ENCODE measurements at regions not wholly inside any gene's neighbourhood (a gene's known extent, or its start where the extent isn't known, plus 50 kb on each side); places are given as distances from the start of the nearest gene placed in this dataset.

- DNase-seq (no peak), ATAC-seq (no peak)
- POLR2A ChIA-PET: no interaction called here
- Mint-ChIP-seq H3K4me3 (no peak overlapping the region), H3K9me3 (peaks cover 0 to 13% (median 4%) of the 10 kb centered on the region in 9 donors), H3K27ac (no peak overlapping the region), H3K27me3 (peaks cover 0 to 10% (median 3%) of the 10 kb centered on the region in 5 donors), H3K4me1 (no peaks in the 10 kb centered on the region), H3K36me3 (peaks cover 0 to 4% (median 0%) of the 10 kb centered on the region in 3 donors)
Observed at GRCh38 chr9:108681851-108682590, 173.8 kb downstream of the ACTL7B start.

- H3K27me3 Mint-ChIP-seq: peaks cover 0 to 10% (median 3%) of the 10 kb centered on the region in 5 donors
- H3K4me3 Mint-ChIP-seq: no peak overlapping the region
- POLR2A ChIA-PET: no interaction called here
Observed at GRCh38 chr9:108680946-108681345, 174.8 kb downstream of the ACTL7B start.

GRCh38 chr9:108677776-108678175 is 178.0 kb downstream of the ACTL7B start:
- ATAC-seq: no peak
- POLR2A ChIA-PET: interaction anchor here (0.7 kb wide), 1 partner anchor 42 kb away, joined by 3 read pairs; no protein-coding TSS in a partner anchor
- Mint-ChIP-seq H3K27me3 (peaks cover 0 to 4% (median 3%) of the 10 kb centered on the region in 5 donors), H3K9me3 (peaks cover 0 to 6% (median 0%) of the 10 kb centered on the region in 9 donors), H3K4me1 (no peaks in the 10 kb centered on the region), H3K36me3 (no peaks in the 10 kb centered on the region), H3K27ac (no peak overlapping the region), H3K4me3 (no peak overlapping the region)
- no peak for DNase-seq

More at GRCh38 chr9:108680946-108681345, 174.8 kb downstream of the ACTL7B start:
- no peak for DNase-seq
- H3K36me3 Mint-ChIP-seq: no peaks in the 10 kb centered on the region
- no peak for ATAC-seq
- H3K9me3 Mint-ChIP-seq: peaks cover 0 to 10% (median 4%) of the 10 kb centered on the region in 9 donors
- H3K27ac Mint-ChIP-seq: no peak overlapping the region
- H3K4me1 Mint-ChIP-seq: no peaks in the 10 kb centered on the region

GRCh38 chr9:108676355-108676754 is 179.4 kb downstream of the ACTL7B start:
- DNase-seq (no peak), ATAC-seq (no peak)
- no peaks in the 10 kb centered on the region for H3K36me3 Mint-ChIP-seq
- H3K4me1 Mint-ChIP-seq: no peaks in the 10 kb centered on the region
- no peak overlapping the region for H3K27ac Mint-ChIP-seq
- peaks cover 0 to 3% (median 0%) of the 10 kb centered on the region in 5 donors for H3K27me3 Mint-ChIP-seq
- H3K9me3 Mint-ChIP-seq: peaks cover 0 to 6% (median 0%) of the 10 kb centered on the region in 9 donors
- H3K4me3 Mint-ChIP-seq: no peak overlapping the region
- POLR2A ChIA-PET: no interaction called here

- Mint-ChIP-seq H3K36me3 (no peaks in the 10 kb centered on the region), H3K9me3 (peaks cover 0 to 6% (median 0%) of the 10 kb centered on the region in 9 donors), H3K27me3 (peaks cover 0 to 3% (median 0%) of the 10 kb centered on the region in 5 donors), H3K4me1 (no peaks in the 10 kb centered on the region), H3K4me3 (no peak overlapping the region), H3K27ac (no peak overlapping the region)
- DNase-seq: no peak
- no peak for ATAC-seq
- POLR2A ChIA-PET: no interaction called here
Observed at GRCh38 chr9:108675708-108676107, 180.1 kb downstream of the ACTL7B start.

- peaks cover 0 to 6% (median 0%) of the 10 kb centered on the region in 9 donors for H3K9me3 Mint-ChIP-seq
- H3K27me3 Mint-ChIP-seq: peaks cover 0 to 3% (median 0%) of the 10 kb centered on the region in 5 donors
- ATAC-seq (no peak), DNase-seq (no peak)
- no peak overlapping the region for H3K27ac Mint-ChIP-seq
- H3K36me3 Mint-ChIP-seq: no peaks in the 10 kb centered on the region
- no peaks in the 10 kb centered on the region for H3K4me1 Mint-ChIP-seq
- POLR2A ChIA-PET: no interaction called here
- no peak overlapping the region for H3K4me3 Mint-ChIP-seq
Observed at GRCh38 chr9:108674766-108675530, 180.8 kb downstream of the ACTL7B start.

- H3K4me1 Mint-ChIP-seq: no peaks in the 10 kb centered on the region
- H3K4me3 Mint-ChIP-seq: no peak overlapping the region
Observed at GRCh38 chr9:108673386-108673785, 182.4 kb downstream of the ACTL7B start.

GRCh38 chr9:108672475-108673190 is 183.2 kb downstream of the ACTL7B start:
- no peak overlapping the region for H3K4me3 Mint-ChIP-seq
- H3K9me3 Mint-ChIP-seq: peaks cover 0 to 6% (median 0%) of the 10 kb centered on the region in 9 donors
- no peak for ATAC-seq
- no peaks in the 10 kb centered on the region for H3K36me3 Mint-ChIP-seq
- H3K27me3 Mint-ChIP-seq: no peaks in the 10 kb centered on the region
- H3K27ac Mint-ChIP-seq: no peak overlapping the region
- POLR2A ChIA-PET: no interaction called here
- no peaks in the 10 kb centered on the region for H3K4me1 Mint-ChIP-seq
- DNase-seq: no peak

More at GRCh38 chr9:108673386-108673785, 182.4 kb downstream of the ACTL7B start:
- DNase-seq: no peak
- Mint-ChIP-seq H3K36me3 (no peaks in the 10 kb centered on the region), H3K27me3 (no peaks in the 10 kb centered on the region), H3K27ac (no peak overlapping the region), H3K9me3 (peaks cover 0 to 6% (median 0%) of the 10 kb centered on the region in 9 donors)
- ATAC-seq: no peak
- POLR2A ChIA-PET: no interaction called here

GRCh38 chr9:108671794-108672193 is 184.0 kb downstream of the ACTL7B start:
- Mint-ChIP-seq H3K4me3 (no peak overlapping the region), H3K4me1 (no peaks in the 10 kb centered on the region), H3K27ac (no peak overlapping the region), H3K27me3 (no peaks in the 10 kb centered on the region), H3K36me3 (no peaks in the 10 kb centered on the region), H3K9me3 (peaks cover 0 to 6% (median 0%) of the 10 kb centered on the region in 9 donors)
- DNase-seq (no peak), ATAC-seq (no peak)
- POLR2A ChIA-PET: no interaction called here

- no peaks in the 10 kb centered on the region for H3K27me3 Mint-ChIP-seq
- DNase-seq (no peak), ATAC-seq (no peak)
- peaks cover 0 to 4% (median 0%) of the 10 kb centered on the region in 9 donors for H3K9me3 Mint-ChIP-seq
- no peaks in the 10 kb centered on the region for H3K36me3 Mint-ChIP-seq
- no peak overlapping the region for H3K27ac Mint-ChIP-seq
- H3K4me3 Mint-ChIP-seq: no peak overlapping the region
- POLR2A ChIA-PET: no interaction called here
- no peaks in the 10 kb centered on the region for H3K4me1 Mint-ChIP-seq
Observed at GRCh38 chr9:108671176-108671575, 184.6 kb downstream of the ACTL7B start.

- no peak overlapping the region for H3K27ac Mint-ChIP-seq
- ATAC-seq (no peak), DNase-seq (no peak)
- no peaks in the 10 kb centered on the region for H3K4me1 Mint-ChIP-seq
- POLR2A ChIA-PET: no interaction called here
- H3K36me3 Mint-ChIP-seq: no peaks in the 10 kb centered on the region
- no peak overlapping the region for H3K4me3 Mint-ChIP-seq
- no peaks in the 10 kb centered on the region for H3K27me3 Mint-ChIP-seq
- H3K9me3 Mint-ChIP-seq: peaks cover 0 to 4% (median 0%) of the 10 kb centered on the region in 9 donors
Observed at GRCh38 chr9:108668938-108669335, 186.8 kb downstream of the ACTL7B start.

- POLR2A ChIA-PET: no interaction called here
- H3K27me3 Mint-ChIP-seq: no peaks in the 10 kb centered on the region
- ATAC-seq: no peak
- H3K36me3 Mint-ChIP-seq: no peaks in the 10 kb centered on the region
- H3K4me1 Mint-ChIP-seq: no peaks in the 10 kb centered on the region
- no peak overlapping the region for H3K27ac Mint-ChIP-seq
- H3K4me3 Mint-ChIP-seq: no peak overlapping the region
- peaks cover 0 to 4% (median 0%) of the 10 kb centered on the region in 9 donors for H3K9me3 Mint-ChIP-seq
- DNase-seq: no peak
Observed at GRCh38 chr9:108668191-108668937, 187.4 kb downstream of the ACTL7B start.
